Gastroesophageal sphincter (tissue), 4 donors: ENCODE measurements at regions not wholly inside any gene's neighbourhood (a gene's known extent, or its start where the extent isn't known, plus 50 kb on each side); places are given as distances from the start of the nearest gene placed in this dataset.

ENCODE experiments used
- ATAC-seq: fragments of 150-250 bp; one replicate; pipeline ENCODE4 v1.9.1; 2016; ENCODE audit warnings: mild to moderate bottlenecking, moderate library complexity
- H3K27ac ChIP-seq, 4 donors: fragments of 200-600 bp; sonication (generic) in 3 of 4; 1 replicate in 3 of 4; 2 replicates in 1 of 4; pipeline ENCODE4 v1.5.1; 2016 to 2019
- H3K27me3 ChIP-seq: fragments of 200-600 bp; sonication (generic); one replicate; pipeline ENCODE4 v1.5.1; 2019
- H3K36me3 ChIP-seq, 2 donors: fragments of 200-600 bp; sonication (generic); one replicate each; pipeline ENCODE4 v1.5.1; 2019; ENCODE audit warnings: control low read depth in 1 of 2
- H3K4me1 ChIP-seq, 3 donors: fragments of 200-600 bp; sonication (generic); 1 replicate in 2 of 3; 2 replicates in 1 of 3; pipeline ENCODE4 v1.5.1; 2016 to 2019; ENCODE audit warnings: control low read depth in 2 of 3
- H3K4me3 ChIP-seq, 2 donors: fragments of 200-600 bp; sonication (generic); one replicate each; pipeline ENCODE4 v1.5.1; 2019; ENCODE audit warnings: mild to moderate bottlenecking in 1 of 2, moderate library complexity in 1 of 2
- H3K9me3 ChIP-seq, 3 donors: fragments of 200-600 bp; sonication (generic); one replicate each; pipeline ENCODE4 v1.5.1; 2017 to 2019; ENCODE audit warnings: control low read depth in 2 of 3
- CTCF ChIP-seq, 4 experiments: fragments of 200-600 bp in 2 of 4; fragments of 450-650 bp in 2 of 4; sonication (generic) in 1 of 4; IDR thresholded peaks; one replicate each; pipeline ENCODE4 v1.5.1; 2017 to 2019; ENCODE audit warnings: antibody characterized with exemption in 4 of 4, mild to moderate bottlenecking in 2 of 4, moderate library complexity in 2 of 4
- EP300 ChIP-seq: sonication (generic); formaldehyde crosslinking; IDR thresholded peaks from one replicate; pipeline ENCODE4 v1.6.1; 2017; ENCODE audit warnings: antibody characterized with exemption, mild to moderate bottlenecking
- POLR2A ChIP-seq, 2 donors: fragments of 450-650 bp; IDR thresholded peaks; one replicate each; pipeline ENCODE4 v1.6.1; 2017; ENCODE audit warnings: antibody characterized with exemption in 2 of 2, mild to moderate bottlenecking in 2 of 2, moderate library complexity in 1 of 2
- POLR2AphosphoS5 ChIP-seq: sonication (generic); formaldehyde crosslinking; IDR thresholded peaks from one replicate; pipeline ENCODE4 v1.6.1; 2017; ENCODE audit warnings: antibody characterized with exemption
- WGBS, 2 donors: methylation state at CpG; one replicate each; pipeline ENCODE4 v1.1.5; 2018; ENCODE audit warnings: low coverage in 1 of 2; 5-methylcytosine and 5-hydroxymethylcytosine counted together

GRCh38 chr5:98069876-98070512 lies 703.5 kb upstream of the RGMB start:
- TF ChIP-seq POLR2AphosphoS5 (no peak), CTCF (IDR thresholded peaks at IDR 0.05) (no peak), EP300 (no peak), POLR2A (IDR thresholded peaks at IDR 0.05) (no peak)
- no peak for ATAC-seq
- Histone ChIP-seq H3K27ac (no peak overlapping the region), H3K4me1 (no peaks in the 10 kb centered on the region), H3K36me3 (no peaks in the 10 kb centered on the region), H3K27me3 (no peaks in the 10 kb centered on the region), H3K4me3 (no peak overlapping the region), H3K9me3 (no peaks in the 10 kb centered on the region)
- 85 to 86% methylated on average over 1 of the region's 1 CpG for WGBS, 2 donors

- Histone ChIP-seq H3K27ac (no peak overlapping the region), H3K27me3 (no peaks in the 10 kb centered on the region), H3K36me3 (no peaks in the 10 kb centered on the region), H3K4me3 (no peak overlapping the region), H3K9me3 (no peaks in the 10 kb centered on the region), H3K4me1 (no peaks in the 10 kb centered on the region)
- no peak for TF ChIP-seq EP300
- no peak for TF ChIP-seq CTCF (IDR thresholded peaks at IDR 0.05)
- TF ChIP-seq POLR2A (IDR thresholded peaks at IDR 0.05), result no peak
- no peak for TF ChIP-seq POLR2AphosphoS5
- 92 to 100% methylated on average over 3 of the region's 3 CpGs for WGBS, 2 donors
- ATAC-seq, result no peak
Measured at GRCh38 chr5:98072921-98073320, 700.5 kb upstream of the RGMB start.

- no peak for ATAC-seq
- H3K27ac ChIP-seq, result no peak overlapping the region
- H3K9me3 ChIP-seq, result no peaks in the 10 kb centered on the region
- H3K27me3 ChIP-seq, result no peaks in the 10 kb centered on the region
- TF ChIP-seq EP300, result no peak
- no peak for TF ChIP-seq POLR2AphosphoS5
- TF ChIP-seq CTCF (IDR thresholded peaks at IDR 0.05), result no peak
- TF ChIP-seq POLR2A (IDR thresholded peaks at IDR 0.05), result no peak
- 57 to 80% methylated on average over 1 to 2 of the region's 2 CpGs for WGBS, 2 donors
- H3K36me3 ChIP-seq, result no peaks in the 10 kb centered on the region
- H3K4me1 ChIP-seq, result no peaks in the 10 kb centered on the region
- H3K4me3 ChIP-seq, result no peak overlapping the region
Measured at GRCh38 chr5:98076501-98076900, 697.0 kb upstream of the RGMB start.

GRCh38 chr5:98085593-98085992 lies 687.9 kb upstream of the RGMB start:
- Histone ChIP-seq H3K27ac (no peak overlapping the region), H3K4me1 (no peaks in the 10 kb centered on the region), H3K4me3 (no peak overlapping the region), H3K9me3 (no peaks in the 10 kb centered on the region), H3K27me3 (no peaks in the 10 kb centered on the region), H3K36me3 (no peaks in the 10 kb centered on the region)
- WGBS, 2 donors, result 88 to 100% methylated on average over 3 to 4 of the region's 4 CpGs
- no peak for ATAC-seq
- TF ChIP-seq CTCF (IDR thresholded peaks at IDR 0.05), result no peak
- no peak for TF ChIP-seq POLR2AphosphoS5
- no peak for TF ChIP-seq POLR2A (IDR thresholded peaks at IDR 0.05)
- TF ChIP-seq EP300, result no peak

GRCh38 chr5:98095072-98095471 lies 678.4 kb upstream of the RGMB start:
- Histone ChIP-seq H3K27ac (no peak overlapping the region), H3K36me3 (no peaks in the 10 kb centered on the region), H3K9me3 (no peaks in the 10 kb centered on the region), H3K4me1 (no peaks in the 10 kb centered on the region), H3K27me3 (no peaks in the 10 kb centered on the region), H3K4me3 (no peak overlapping the region)
- no peak for TF ChIP-seq CTCF (IDR thresholded peaks at IDR 0.05)
- no peak for TF ChIP-seq POLR2A (IDR thresholded peaks at IDR 0.05)
- no peak for TF ChIP-seq POLR2AphosphoS5
- TF ChIP-seq EP300, result no peak
- no peak for ATAC-seq
- WGBS, 2 donors, result 78 to 84% methylated on average over 3 of the region's 3 CpGs
